ENCODE measurements at regions not wholly inside any gene's neighbourhood (a gene's known extent, or its start where the extent isn't known, plus 50 kb on each side); places are given as distances from the start of the nearest gene placed in this dataset.

DNA sequence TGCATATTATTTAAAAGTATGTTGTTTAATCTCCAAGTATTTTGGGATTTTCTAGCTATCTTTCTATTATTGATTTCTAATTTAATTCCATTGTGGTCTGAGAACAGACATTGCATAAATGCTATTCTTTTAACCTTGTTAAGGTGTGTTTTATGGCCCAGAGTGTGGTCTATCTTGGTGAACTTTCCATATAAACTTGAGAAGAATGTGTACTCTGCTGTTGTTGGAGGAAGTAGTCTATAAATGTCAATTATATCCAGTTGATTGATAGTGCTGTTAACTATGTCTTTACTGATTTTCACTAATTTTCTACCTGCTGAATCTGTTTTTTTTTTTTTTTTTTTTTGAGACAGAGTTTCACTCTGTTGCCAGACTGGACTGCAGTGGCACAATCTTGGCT, 180.9 kb downstream of the ZNF621 start:
- no peak for DNase-seq

DNA sequence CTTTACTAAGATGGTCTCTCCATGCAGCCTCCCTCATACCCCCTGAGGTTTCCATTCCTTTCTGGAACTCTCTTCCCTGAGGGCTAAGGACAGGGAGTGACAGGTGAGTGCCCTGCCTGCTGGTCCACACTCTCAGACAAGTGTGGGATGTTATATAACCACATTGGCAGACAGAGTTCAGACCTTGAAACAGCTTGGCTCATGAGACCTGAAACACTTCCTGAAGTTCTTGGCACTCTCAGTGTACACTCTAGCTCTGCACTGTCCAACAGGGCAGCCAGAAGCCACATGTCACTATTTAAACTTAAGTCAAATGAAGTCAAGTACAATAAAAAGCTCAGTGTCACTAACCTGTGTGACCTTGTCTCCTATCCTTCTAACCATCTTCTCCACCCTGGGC, 188.5 kb downstream of the ZNF621 start:
- DNase-seq: no peak

DNA sequence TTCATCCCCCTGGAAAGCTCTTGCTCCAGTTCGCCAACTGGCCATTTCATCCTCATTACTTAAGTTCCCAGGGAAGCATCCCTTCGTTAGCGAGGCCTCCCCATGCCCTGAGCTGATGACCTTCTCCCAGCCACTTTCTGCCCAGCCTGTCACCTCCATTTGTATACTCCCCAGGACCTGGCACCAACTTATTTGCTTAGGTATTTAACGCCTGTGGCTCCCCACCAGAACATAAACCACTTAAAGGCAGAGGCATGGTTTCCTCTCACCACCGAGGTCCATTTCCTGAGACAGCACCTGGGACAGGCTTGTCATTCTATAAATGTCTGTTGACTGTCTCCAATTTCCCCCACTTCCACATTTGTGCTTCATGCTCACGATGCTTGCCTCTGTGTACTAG, 189.0 kb downstream of the ZNF621 start:
- DNase-seq: no peak

DNA sequence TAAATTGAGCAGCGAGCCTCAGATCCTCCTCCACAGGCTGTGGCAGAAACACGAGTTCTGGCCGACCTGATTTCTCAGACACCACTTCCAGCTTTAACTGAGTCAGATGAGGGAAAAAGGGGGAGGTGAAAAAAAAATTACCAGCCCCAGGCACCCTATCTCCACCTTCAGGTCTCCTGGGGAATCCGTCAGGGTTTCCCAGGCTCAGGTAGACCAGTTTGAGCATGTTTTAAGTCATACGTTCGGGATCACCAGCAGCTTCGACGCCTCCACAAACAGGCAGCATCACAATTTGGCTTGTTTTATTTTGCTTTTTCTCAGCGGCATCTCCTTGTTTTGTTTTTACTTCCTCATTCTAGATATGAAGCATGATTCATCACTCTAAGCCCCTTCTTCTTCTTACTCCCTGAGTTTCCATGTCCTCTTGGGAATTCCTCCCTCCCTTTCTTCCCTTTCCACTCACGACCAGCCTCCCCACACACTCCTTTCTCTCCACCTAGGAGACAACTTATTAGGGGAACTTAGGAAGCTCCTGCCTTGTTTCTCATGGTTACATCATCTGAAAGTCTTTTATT, 190.1 kb downstream of the ZNF621 start:
- no peak for DNase-seq

DNA sequence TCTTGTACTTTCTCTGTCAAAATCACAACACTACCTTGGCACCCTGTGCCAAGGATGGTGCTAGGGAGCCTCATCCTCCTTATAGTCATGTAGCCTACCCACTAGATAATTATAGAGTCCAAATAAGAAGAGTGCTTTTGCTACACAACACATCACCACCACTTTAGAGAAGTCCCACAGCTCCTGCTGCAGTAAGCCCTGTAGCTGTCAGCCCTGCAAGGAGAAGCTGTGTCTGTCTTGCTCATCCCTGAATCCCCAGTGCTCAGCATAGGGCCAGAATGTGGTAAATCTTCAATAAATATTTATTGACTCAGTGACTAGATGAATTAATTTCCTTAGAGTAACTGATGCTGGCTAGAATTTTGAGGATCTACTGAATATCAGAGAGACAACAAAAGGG, 190.8 kb downstream of the ZNF621 start:
- DNase-seq: no peak

DNA sequence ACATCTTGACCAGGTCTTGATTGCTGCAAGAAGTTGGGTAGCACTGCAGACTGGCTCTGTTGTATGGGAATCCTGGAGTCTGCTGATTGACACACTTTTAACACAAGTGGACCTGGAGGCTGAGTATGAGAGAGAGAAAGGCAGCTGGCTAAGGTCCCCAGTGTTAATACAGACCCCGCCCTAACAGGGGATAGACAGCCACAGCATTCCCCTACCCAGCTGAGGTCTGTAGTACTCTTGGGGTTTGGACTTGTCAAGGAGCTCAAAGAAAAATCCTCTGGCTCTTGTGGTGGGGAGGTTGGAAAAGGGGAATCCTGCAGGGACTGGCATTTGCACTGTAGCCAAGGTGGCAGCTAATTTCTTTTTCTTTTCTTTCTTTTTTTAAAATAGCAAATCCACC, 192.7 kb downstream of the ZNF621 start:
- no peak for DNase-seq

DNA sequence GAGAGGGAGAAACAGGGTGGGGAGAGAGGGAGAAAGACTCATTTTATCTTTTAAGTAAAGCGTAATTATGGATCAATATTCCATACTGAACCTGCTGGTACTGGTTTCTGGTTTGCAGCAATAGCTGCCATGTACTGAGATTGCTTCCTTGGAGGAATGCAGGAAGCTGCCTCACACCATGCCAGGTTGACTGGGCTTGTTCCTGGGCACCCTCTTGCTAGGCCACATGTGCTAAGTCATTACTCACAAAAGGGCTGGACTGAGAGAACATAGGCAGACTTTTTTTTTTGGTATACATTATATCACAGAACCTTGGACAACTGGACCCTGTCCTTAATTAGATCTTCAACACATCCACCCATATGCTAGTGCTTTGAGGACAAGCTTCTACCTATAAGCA, 193.4 kb downstream of the ZNF621 start:
- no peak for DNase-seq

DNA sequence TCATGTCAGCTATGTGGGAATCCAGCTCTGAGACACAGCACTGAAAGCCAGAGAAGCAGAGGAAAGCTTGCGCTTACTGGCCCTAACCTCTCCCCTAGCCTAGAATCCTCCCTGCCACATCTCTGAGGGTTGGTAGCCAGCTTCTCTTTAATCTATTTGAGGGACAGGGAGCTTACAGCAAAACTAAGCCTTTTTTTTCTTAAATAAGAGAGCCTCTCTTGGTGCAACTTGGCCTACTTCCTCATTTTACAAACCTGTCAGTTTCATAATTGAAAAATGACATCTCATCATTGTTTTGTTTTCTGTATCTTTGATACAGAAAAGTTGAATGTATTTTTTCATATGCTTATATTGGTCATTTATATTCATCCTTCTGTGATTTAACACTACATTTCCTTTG, 193.9 kb downstream of the ZNF621 start:
- DNase-seq: no peak

DNA sequence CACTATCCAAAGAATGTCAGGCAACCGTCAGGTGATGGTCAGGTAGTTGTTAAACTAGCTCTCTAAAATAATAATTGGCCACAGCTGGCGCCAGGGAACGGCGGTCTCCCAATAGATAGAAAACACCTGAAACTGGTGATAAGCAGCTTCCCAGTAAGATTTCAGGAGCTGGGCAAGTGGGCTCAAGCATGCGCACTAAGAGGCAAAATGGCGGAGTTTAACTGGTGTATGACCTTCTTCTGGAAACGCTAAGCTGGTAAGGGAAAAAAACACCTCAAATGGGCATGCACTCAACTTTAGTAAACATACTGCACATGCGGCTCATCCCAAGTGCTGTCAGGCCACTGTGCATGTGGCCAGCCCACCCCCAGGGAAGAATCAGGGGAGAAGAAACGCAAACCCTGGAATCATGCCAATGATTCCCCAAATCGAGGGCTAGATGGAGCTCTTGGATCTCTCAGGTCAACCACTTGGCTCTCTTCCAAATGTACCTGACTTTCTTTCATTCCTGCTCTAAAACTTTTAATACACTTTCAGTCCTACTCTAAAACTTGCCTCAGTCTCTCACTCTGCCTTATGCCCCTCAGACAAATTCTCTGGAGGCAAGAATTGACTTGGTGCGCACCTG, 195.0 kb downstream of the ZNF621 start:
- no peak for DNase-seq

DNA sequence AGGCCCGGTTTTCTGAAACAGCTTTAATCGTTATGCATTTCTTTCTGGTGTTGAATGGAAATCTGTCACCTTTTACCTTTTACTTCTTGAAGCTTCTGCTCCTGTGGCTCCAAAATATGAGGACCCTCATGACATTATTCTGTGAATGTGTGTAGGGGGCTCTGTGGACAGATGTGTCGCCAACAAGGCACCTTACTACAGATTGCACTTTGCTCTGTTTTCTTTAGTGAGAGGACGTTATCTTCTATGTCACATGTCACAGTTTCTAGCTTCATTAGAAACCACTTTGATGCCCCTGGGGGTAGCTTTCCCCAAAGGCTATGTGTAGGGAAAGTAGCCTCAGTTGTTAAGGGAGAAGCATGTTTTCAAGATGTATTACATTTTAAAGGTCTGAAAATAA, 195.6 kb downstream of the ZNF621 start:
- no peak for DNase-seq

DNA sequence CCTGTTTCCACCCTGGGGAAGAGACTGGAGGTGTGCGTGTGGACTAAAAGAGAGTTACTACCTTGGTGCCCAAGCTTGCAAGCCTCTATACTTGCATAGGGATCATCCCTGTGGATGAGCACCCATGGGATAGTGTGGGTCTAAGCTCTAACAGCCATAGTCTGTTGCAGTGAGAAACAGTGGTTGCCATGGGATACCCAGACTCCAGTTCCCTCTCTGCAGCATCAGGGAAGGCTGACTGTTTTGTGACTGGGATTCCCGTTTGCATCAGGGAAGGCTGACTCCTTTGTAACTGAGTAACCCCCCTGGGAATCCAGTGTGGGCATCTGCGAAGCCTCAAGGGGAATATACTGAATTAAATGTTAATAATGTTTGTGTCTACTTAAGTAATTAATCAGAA, 196.1 kb downstream of the ZNF621 start:
- no peak for DNase-seq

DNA sequence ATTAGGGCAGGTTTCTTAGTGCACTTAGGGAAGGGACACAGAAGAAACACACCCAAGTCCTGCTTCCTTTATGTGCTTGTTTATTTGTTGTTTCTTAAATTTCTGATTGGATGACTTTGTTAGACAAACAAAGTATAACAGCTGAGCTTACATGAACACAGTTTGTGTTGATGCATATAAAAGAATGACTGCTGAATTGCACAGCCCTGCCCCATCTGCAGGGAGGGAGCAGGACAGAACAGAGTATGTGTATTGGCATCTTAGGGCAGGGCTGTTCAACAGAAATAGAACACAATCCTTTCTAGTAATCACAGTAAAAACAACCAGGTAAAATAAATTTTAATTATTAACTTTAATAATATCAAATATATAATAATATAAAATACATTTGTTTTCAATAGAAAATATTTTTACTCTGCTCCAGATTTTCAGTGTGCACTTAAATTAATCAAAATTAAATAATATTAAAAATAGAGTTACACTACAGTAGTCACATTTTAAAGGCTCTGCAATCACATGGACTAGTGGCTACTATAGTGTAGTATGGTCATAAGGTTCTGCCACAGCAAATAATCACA, 198.4 kb downstream of the ZNF621 start:
- no peak for DNase-seq

DNA sequence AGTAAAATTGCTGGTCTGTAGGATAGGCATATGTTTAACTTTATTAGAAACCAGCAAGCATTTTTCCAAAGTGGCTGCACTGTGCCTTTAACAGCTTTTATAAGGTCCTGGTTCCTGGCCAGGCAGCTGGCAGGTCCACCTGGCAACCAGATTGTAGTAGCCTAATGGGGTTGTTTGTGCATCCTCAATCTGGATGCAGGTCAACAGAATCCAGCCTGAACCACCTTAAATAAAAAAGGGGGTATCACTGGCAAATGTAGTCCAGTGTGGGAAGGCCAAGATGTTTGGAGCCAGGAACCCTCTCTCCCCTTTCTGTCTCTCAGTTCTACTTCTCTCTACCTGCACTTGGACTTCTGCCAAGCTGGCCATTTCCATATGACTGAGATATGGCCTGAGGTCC, 200.3 kb downstream of the ZNF621 start:
- DNase-seq: no peak

DNA sequence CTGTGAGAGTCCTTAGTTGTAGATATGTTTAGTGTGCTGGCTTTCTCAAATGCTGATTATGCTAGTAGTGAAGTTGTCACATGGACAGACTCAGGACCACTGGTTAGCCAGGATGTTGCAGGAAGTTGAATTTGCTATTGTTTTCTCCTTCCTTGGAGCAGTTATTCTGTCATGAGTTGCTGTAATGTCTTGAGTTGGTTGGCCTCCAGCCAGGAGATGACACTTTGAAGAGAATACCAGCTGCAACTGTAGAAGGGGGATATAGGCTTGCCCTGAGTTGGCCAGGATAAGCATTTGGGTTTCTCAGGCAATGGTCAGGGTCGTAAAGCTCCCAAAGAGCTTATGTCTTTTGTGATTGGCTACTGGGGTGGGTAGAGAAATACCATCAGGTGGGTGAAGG, 206.7 kb downstream of the ZNF621 start:
- no peak for DNase-seq

DNA sequence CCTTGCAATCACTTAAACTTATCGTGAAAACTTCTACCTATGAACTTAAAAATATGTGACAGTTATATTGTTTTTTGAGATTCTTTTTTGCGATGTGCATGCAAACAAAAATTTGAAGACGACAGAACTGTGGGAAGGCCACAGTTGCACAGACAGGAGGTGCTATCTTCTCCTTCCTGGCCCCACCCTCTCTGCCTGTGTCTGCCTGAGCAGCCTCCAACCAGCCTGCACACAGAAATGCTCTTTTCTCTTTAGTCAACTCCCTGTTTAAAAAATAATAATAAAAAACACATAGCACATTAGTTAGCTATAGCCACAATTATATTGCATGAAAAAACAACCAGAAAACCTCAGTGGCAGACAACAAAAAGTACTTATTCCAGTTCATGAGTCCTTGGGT, 212.2 kb downstream of the ZNF621 start:
- no peak for DNase-seq

DNA sequence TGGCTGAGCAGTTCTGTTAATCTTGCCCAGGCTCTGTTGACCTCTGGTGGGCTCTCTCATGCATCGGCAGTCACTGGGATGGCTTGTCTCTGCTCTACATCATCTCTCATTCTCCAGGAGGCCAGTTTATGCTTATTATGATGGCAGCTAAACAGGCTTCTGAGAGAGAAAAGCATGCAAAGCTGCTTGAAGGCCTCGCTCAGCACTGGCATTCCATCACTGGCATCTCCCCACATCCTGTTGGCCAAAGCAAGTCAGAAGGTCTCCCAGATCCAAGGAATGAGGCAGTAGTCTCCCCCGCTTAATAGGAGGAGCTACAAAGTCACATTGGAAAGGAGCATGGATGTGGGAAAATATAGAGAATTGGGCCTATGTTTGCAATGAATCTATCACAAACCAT, 212.6 kb downstream of the ZNF621 start:
- no peak for DNase-seq

DNA sequence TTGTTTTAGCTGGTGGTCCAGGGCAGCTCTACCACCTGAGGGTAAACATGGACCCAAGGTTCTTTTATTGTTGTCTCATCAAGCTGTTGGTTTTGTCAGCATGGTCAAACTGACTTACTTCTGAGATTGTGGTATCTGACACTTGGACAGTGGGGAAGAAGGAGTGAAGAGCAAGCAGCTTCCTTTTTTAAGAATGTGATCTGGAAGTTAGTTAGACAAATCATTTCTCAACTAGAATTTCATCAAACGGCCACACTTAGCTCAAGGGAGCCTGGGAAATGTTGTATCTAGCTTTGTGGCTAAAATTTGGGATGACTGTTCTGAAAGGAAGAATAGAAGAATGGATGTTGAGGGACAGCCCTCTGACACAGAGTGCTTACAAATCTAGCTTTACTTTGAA, 215.2 kb downstream of the ZNF621 start:
- DNase-seq: no peak

DNA sequence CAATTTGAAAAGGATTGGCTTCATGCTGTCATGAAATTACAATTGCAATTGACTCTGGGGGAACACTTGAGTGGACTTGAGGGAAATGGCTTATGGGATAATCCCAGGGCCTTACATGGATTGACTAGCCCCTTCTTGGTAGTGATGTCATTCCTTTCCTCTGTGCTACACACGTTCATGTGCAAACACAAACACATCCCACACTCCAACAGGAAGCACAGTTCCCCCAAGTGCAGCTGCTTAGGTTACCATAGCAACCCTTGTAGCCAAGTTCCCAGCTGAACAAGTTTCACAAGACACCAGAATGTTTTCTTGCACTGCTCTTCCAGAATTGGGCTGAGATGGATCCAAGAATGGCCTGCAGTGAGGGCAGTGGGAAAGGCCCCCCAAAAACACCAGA, 217.0 kb downstream of the ZNF621 start:
- no peak for DNase-seq

DNA sequence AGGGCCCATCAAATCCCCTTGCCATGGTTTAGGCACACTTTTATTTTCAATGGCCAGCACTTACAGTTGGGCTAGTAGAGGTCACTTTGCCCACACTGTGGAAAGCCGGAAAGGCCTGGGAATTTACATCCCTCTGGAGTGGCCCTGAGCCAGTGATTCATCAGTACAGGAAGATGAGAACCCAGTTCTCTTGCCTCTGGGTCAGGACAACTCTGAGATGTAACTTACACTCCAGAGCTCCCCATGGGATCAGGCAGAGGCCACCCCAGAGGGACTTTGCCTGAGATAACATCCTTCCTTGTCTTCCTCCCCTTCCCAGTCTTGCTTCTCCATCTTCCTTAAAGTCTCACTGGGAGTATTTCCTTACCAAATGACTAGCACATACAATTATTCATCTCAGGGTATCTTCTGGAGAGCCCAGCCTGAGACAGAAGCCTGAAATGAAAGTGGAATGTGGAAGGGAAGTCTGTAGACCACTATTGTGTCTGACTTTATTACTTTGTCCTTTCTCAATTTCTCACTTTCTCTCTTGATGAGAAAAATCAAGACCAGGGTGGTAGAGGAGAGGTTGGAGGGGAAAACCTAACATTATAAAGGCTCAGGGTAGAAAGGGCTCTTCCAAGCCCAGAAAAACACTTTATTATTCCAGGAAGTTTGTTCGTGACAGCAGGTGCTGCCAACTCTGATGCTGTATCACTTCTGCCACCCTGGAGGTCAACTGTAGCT, 220.8 kb downstream of the ZNF621 start:
- DNase-seq: no peak

DNA sequence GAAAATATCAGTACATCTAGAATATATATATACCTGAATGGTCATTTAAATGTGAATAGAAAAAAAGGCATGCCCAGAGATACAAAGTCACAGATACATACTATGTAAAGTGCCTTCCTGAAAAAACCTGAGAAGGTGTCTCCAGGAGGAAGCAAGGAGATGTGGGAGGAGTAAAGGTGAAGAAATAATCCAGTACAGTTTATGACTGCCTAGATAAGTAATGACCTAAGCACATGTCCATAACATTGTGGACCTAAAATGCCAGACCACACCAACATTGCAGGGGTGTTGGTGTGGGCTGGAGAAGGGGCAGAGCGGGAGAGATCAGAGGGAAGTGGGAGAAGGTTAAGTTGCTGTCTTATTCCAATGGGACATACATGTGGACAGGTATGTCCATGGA, 226.9 kb downstream of the ZNF621 start:
- DNase-seq: no peak

DNA sequence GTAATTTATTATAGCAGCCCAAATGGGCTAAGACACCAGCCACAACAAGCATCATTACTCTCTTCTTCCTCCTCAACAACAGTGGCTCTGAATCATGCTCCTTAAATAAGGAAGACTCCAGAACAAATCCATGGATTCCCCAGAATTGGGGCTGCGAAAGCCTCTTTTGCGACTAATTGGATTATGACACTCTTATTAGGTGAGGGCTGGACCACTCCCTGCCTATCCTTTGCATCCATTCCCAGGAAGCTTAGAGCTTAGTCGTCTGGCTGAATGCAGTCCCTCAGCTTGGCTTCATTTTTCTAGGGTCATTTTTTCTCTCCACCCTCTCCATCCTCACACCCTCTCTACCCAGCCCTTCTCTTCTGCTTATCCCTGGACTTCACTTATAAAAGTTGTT, 227.7 kb downstream of the ZNF621 start:
- DNase-seq: no peak

DNA sequence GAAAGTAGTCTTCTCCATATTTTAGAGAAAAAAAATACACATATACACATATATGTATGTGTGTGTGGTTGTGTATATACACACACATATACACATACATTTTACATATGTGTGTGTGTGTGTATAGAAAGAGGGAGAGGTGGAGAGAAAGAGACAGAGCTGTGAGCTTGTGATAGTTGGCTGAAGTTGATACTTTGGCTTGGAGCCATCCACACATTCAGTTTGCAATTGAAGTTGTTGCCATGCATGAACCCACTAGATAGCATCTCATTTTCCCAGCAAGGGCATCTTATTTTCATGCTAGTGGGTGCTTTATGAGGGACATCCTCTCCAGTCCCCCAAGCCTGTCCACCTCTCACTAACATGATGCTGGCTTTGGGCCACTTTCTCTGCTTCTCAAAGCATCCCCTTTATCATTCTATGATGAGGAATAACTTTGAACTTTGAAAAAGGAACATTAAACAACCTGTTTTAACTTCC, 228.6 kb downstream of the ZNF621 start:
- DNase-seq: no peak

DNA sequence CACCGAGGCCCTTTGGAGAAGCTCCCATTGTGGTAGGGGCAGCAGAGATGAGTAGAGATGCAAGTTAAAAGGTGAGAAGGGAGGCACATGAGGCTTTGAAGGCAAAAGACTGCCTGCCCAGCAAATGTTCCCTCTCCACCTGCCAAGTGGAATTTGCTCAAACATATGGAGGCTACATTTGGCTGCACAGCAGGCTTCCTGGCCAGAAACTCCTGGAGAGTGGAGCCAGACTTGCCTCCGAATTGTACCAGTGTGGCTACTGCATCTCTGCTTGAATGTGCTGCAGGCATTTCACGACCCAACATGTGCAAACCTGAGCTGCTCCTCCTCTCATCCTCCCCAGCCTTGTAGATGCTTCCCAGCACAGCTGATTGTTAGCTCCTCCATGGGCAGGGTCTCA, 229.2 kb downstream of the ZNF621 start:
- DNase-seq: no peak

DNA sequence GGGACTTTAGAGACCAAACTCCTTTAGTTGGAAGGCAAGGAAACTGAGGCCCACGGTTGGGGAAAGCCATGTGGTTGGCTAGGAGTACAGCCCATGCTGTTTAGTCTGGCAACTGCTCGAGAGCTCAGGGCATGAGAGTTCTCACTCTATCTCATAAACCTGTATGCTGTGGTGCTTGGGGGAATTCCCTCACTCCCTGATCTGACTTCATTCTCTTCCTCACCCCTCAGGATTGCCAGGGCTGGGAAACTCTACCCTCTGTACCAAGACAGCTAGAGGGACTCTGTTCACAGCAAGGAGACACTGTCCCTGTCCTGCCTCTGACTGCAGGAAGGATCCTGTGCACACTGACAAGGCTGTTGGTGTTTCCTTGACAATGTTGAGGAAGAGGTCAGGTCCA, 230.2 kb downstream of the ZNF621 start:
- peak; percentile 3 for DNase-seq

Data from stimulated activated CD4-positive, alpha-beta T cell treated with anti-CD3 and anti-CD28 coated beads, Interleukin-1b, Interleukin-23, amount 100 ng/mL, for 48 hours (primary cell).